Fibroblast of lung (primary cell): ENCODE measurements at regions not wholly inside any gene's neighbourhood (a gene's known extent, or its start where the extent isn't known, plus 50 kb on each side); places are given as distances from the start of the nearest gene placed in this dataset.

ENCODE experiments used
- EZH2 ChIP-seq: IDR thresholded peaks from 2 replicates; pipeline ENCODE4 v1.5.1; 2012; ENCODE audit warnings: low read length, control low read depth, mild to moderate bottlenecking; ENCODE audit errors: missing control alignments
- TF ChIP-seq, protein P1 (sequence below), 2 donors: IDR thresholded peaks in 1 of 2; conservative IDR thresholded peaks in 1 of 2; 1 replicate in 1 of 2; 2 replicates in 1 of 2; pipeline ENCODE4 v1.5.1; 2011 to 2012; ENCODE audit warnings: low read length in 2 of 2, control low read depth in 1 of 2, inconsistent platforms in 1 of 2, low read depth in 1 of 2, mild to moderate bottlenecking in 1 of 2

DNA sequence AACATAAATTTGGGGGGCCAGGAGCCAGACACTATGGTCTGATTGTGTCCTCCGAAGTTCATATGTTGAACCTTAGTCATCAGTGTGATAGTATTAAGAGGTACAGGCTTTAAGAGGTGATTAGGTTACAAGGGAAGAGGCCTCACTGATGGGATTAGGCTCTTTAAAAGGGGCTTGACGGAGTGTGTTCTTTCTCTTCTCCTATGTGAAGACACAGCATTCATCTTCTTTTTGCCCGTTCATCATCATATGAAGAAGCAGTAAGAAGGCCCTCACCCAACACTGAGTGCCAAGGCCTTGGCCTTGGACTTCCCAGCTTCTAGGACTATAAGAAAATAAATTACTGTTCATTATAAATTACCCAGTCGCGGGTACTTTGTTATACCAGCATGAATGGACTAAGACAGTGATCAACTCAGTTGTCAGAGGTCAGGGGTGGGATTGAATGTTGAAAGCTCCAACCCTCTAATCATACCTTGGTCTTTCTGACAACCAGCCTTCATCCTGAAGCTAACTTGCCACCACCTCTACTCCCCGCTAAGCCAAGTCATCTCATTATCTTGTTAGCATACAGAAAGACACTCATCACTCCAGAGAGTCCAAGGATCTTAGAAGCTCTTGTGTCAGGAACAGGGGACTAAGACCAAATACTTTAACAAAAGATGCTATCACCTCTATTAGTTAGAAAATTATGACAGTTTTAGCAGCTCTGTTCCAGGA is 543.4 kb upstream of the DIPK2B start:
- TF ChIP-seq EZH2: no peak
- TF ChIP-seq, protein P1, sequence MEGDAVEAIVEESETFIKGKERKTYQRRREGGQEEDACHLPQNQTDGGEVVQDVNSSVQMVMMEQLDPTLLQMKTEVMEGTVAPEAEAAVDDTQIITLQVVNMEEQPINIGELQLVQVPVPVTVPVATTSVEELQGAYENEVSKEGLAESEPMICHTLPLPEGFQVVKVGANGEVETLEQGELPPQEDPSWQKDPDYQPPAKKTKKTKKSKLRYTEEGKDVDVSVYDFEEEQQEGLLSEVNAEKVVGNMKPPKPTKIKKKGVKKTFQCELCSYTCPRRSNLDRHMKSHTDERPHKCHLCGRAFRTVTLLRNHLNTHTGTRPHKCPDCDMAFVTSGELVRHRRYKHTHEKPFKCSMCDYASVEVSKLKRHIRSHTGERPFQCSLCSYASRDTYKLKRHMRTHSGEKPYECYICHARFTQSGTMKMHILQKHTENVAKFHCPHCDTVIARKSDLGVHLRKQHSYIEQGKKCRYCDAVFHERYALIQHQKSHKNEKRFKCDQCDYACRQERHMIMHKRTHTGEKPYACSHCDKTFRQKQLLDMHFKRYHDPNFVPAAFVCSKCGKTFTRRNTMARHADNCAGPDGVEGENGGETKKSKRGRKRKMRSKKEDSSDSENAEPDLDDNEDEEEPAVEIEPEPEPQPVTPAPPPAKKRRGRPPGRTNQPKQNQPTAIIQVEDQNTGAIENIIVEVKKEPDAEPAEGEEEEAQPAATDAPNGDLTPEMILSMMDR (conservative IDR thresholded peaks at IDR 0.05 in 1 of 2, IDR thresholded peaks at IDR 0.05 in 1 of 2; ENCODE audit: low read depth in 1 of 2, low read length in 2 of 2): no peak
